GM19438 (cell line): ENCODE measurements at regions not wholly inside any gene's neighbourhood (a gene's known extent, or its start where the extent isn't known, plus 50 kb on each side); places are given as distances from the start of the nearest gene placed in this dataset.

ENCODE experiments used
- ATAC-seq: cut with Tn5 transposase; IDR thresholded peaks from one replicate; pipeline ENCODE4 v1.9.1; 2021; ENCODE audit warnings: low read depth; ENCODE audit not compliant: unreplicated experiment

GRCh38 chrX:110430293-110431076, 71.8 kb downstream of the RTL9 start:
- ATAC-seq, result no peak

- ATAC-seq, result no peak
These were observed 73.7 kb downstream of the RTL9 start for GRCh38 chrX:110432091-110432905.

GRCh38 chrX:110432906-110433215, 74.2 kb downstream of the RTL9 start:
- no peak for ATAC-seq

GRCh38 chrX:110435196-110435595, 76.5 kb downstream of the RTL9 start:
- ATAC-seq, result no peak

GRCh38 chrX:110436523-110436922, 77.9 kb downstream of the RTL9 start:
- no peak for ATAC-seq

- ATAC-seq, result no peak
These were observed 79.0 kb downstream of the RTL9 start for GRCh38 chrX:110437686-110438085.

- no peak for ATAC-seq
These were observed 81.6 kb downstream of the RTL9 start for GRCh38 chrX:110440016-110440805.

- ATAC-seq, result peak; percentile 69
These were observed 84.0 kb downstream of the RTL9 start for GRCh38 chrX:110442635-110443034.

GRCh38 chrX:110444996-110445395, 86.3 kb downstream of the RTL9 start:
- no peak for ATAC-seq

GRCh38 chrX:110448459-110448858, 89.8 kb downstream of the RTL9 start:
- ATAC-seq, result no peak

- no peak for ATAC-seq
These were observed 90.7 kb downstream of the RTL9 start for GRCh38 chrX:110449312-110449711.

- ATAC-seq, result peak; percentile 91
These were observed 91.4 kb downstream of the RTL9 start for GRCh38 chrX:110450050-110450449.

- ATAC-seq, result no peak
These were observed 95.7 kb downstream of the RTL9 start for GRCh38 chrX:110454336-110454735.

- ATAC-seq, result no peak
These were observed 104.3 kb downstream of the RTL9 start for GRCh38 chrX:110462957-110463356.

GRCh38 chrX:110466790-110467189, 108.1 kb downstream of the RTL9 start:
- no peak for ATAC-seq

- ATAC-seq, result no peak
These were observed 113.6 kb downstream of the RTL9 start for GRCh38 chrX:110472265-110472664.

GRCh38 chrX:110477593-110478228, 119.1 kb downstream of the RTL9 start:
- ATAC-seq, result no peak

GRCh38 chrX:110491846-110492620, 133.4 kb downstream of the RTL9 start:
- ATAC-seq, result no peak

- ATAC-seq, result no peak
These were observed 146.3 kb downstream of the RTL9 start for GRCh38 chrX:110504947-110505346.
